Lower lobe of right lung (tissue), 2 donors: ENCODE measurements at regions not wholly inside any gene's neighbourhood (a gene's known extent, or its start where the extent isn't known, plus 50 kb on each side); places are given as distances from the start of the nearest gene placed in this dataset.

Source experiments
- ATAC-seq, 2 donors: fragments of 200-7000 bp; cut with Tn5 transposase; one replicate each; pipeline ENCODE4 v1.9.1; 2020 to 2022; ENCODE audit warnings: mild to moderate bottlenecking in 2 of 2, moderate library complexity in 2 of 2
- DNase-seq: peaks from one replicate; pipeline ENCODE4 v3.0.0-alpha.2; 2020
- H3K27ac ChIP-seq: fragments of 200-600 bp; one replicate; pipeline ENCODE4 v1.8.0; 2022
- H3K27me3 ChIP-seq: fragments of 200-600 bp; one replicate; pipeline ENCODE4 v1.8.0; 2022; ENCODE audit warnings: low read depth
- H3K36me3 ChIP-seq: fragments of 200-600 bp; one replicate; pipeline ENCODE4 v1.8.0; 2022; ENCODE audit warnings: mild to moderate bottlenecking
- H3K4me1 ChIP-seq: fragments of 200-600 bp; one replicate; pipeline ENCODE4 v1.8.0; 2022
- H3K4me3 ChIP-seq: fragments of 200-600 bp; one replicate; pipeline ENCODE4 v1.8.0; 2022; ENCODE audit warnings: mild to moderate bottlenecking
- H3K9me3 ChIP-seq: fragments of 200-600 bp; one replicate; pipeline ENCODE4 v1.8.0; 2022
- intact Hi-C: fragments of 100-400 bp; cut with DNase I; formaldehyde crosslinking; loops from one replicate; pipeline ENCODE4 v1.11.0; 2022
- TF ChIP-seq, protein P1 (sequence below): fragments of 200-600 bp; IDR thresholded peaks from one replicate; pipeline ENCODE4 v1.8.0; 2022; ENCODE audit warnings: antibody characterized with exemption, mild to moderate bottlenecking
- donor health status: DM: no; HTN: yes; CAD: no; lungs with severe emphysema.

DNA sequence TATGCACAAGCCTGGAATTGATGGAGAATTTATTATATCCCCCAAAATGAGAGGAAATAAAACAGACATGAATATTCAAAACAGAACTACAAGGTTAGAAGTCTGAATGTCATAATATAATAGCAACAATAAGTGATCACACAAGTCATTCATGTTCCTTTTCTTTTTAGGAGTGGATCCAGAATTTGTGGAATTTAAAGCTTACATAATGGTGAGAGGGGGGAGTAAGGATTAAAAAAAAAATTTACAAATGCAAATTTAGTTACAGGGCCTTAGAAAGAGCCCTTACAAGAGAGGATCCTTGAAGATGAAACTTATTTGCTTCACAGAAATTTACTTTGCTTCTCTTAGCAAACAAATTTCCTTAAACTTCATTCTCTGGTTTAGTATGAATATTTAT is 716.1 kb upstream of the CXADR start:
- no peaks in the 10 kb centered on the region for H3K27me3 ChIP-seq
- no peak overlapping the region for H3K27ac ChIP-seq
- H3K4me3 ChIP-seq: no peak overlapping the region
- TF ChIP-seq, protein P1, sequence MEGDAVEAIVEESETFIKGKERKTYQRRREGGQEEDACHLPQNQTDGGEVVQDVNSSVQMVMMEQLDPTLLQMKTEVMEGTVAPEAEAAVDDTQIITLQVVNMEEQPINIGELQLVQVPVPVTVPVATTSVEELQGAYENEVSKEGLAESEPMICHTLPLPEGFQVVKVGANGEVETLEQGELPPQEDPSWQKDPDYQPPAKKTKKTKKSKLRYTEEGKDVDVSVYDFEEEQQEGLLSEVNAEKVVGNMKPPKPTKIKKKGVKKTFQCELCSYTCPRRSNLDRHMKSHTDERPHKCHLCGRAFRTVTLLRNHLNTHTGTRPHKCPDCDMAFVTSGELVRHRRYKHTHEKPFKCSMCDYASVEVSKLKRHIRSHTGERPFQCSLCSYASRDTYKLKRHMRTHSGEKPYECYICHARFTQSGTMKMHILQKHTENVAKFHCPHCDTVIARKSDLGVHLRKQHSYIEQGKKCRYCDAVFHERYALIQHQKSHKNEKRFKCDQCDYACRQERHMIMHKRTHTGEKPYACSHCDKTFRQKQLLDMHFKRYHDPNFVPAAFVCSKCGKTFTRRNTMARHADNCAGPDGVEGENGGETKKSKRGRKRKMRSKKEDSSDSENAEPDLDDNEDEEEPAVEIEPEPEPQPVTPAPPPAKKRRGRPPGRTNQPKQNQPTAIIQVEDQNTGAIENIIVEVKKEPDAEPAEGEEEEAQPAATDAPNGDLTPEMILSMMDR: no peak
- no peak for DNase-seq
- no peaks in the 10 kb centered on the region for H3K4me1 ChIP-seq
- intact Hi-C loops: no loop called here
- no peaks in the 10 kb centered on the region for H3K36me3 ChIP-seq
- H3K9me3 ChIP-seq: no peaks in the 10 kb centered on the region
- no peak for ATAC-seq

DNA sequence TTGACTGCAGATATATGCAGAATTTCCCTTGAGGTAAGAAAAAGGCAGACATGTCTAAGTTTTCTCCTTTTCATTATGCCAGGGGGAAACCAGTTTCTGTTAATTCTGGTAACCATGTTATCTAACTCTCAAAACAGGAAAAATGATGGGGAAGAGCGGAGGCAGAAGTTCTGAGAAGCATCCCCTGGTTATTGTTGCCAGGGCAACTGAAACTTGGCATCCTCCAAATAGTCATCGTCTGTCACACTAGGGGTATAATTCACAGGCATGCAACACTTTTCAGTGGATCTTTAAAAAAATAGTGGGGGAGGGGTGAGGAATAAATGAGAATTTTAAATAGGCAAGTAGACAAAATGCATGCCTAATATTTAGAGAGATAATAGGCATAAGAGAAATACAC is 715.3 kb upstream of the CXADR start:
- TF ChIP-seq, protein P1: no peak
- intact Hi-C loops: no loop called here
- no peaks in the 10 kb centered on the region for H3K27me3 ChIP-seq
- no peaks in the 10 kb centered on the region for H3K4me1 ChIP-seq
- H3K27ac ChIP-seq: no peak overlapping the region
- no peak for DNase-seq
- H3K36me3 ChIP-seq: no peaks in the 10 kb centered on the region
- no peak overlapping the region for H3K4me3 ChIP-seq
- H3K9me3 ChIP-seq: no peaks in the 10 kb centered on the region
- no peak for ATAC-seq

DNA sequence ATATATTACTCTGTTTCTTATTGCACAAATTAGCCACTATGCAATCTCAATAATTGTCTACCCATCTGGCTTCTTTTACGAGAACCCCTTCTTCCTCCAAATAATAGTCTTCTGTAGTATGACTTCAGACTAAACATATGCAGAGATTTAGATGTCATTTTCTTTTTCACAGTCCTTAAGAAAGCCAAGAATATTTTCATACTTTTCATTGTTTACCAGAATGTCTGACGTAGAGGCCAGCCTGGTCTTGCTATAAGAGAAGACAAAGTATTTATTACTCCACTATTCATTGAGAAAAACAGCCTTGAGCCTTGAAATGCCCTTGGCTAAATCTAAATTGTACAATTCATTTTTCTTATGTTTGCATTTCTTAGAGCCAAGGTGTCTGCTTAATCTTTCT is 714.9 kb upstream of the CXADR start:
- ATAC-seq (no peak), DNase-seq (no peak)
- TF ChIP-seq, protein P1: no peak
- Histone ChIP-seq H3K4me1 (no peaks in the 10 kb centered on the region), H3K27ac (no peak overlapping the region), H3K9me3 (no peaks in the 10 kb centered on the region), H3K4me3 (no peak overlapping the region), H3K36me3 (no peaks in the 10 kb centered on the region), H3K27me3 (no peaks in the 10 kb centered on the region)
- intact Hi-C loops: no loop called here

DNA sequence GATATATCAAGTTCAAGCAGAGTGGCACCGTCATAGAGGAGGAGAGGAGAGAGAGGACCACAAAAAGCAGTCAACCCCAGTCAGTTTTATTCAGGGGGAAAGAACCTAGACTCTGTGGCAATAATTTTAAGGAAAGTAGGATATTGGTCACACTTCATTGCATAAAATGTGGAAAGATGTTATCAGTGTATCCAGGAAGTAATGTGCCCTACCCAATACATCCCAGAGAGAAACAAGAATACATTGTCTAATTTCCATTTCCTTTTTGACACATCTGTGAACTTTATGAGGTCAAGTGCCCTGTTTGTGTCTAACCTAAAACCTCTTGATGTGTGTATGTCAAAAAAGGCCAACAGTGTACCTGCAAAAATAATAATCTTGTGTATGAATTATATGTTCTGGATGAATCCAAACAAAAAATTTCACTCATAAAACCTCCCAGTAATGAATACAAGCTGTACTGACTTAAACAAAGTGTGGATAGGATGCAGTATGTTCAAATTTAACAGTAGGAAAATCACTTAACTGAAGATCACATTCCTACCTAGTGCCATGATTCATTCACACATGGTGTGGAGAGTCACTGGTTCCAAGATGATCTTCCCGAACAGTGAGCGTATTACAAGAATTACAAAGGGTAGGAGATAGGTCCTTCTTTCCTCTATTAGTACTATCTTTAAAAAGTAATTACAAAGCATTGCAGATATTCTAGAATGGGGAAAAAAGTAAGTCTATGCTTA is 712.1 kb upstream of the CXADR start:
- Histone ChIP-seq H3K9me3 (peaks cover 17% of the 10 kb centered on the region), H3K27ac (no peak overlapping the region), H3K4me1 (no peaks in the 10 kb centered on the region), H3K27me3 (no peaks in the 10 kb centered on the region), H3K36me3 (no peaks in the 10 kb centered on the region), H3K4me3 (no peak overlapping the region)
- DNase-seq (no peak), ATAC-seq (no peak)
- TF ChIP-seq, protein P1: no peak
- intact Hi-C loops: no loop called here

DNA sequence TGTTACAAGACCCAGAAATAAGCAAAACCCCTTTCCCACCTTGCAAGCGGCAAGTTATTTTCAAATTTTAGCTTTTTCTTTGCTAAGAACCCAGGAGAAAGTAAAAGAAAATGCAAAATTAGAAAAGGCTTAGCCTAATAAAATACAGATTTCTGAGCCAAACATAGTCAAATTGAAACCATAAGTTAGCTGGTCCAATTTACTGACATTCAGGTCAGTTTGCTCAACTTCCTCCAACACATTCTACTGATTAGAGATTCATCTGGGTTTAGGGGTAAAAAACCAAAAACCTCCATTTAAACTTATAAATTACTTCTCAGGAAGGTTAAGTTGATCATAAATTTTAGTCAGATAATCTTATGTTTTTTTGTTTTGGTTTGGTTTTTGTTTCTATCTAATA is 701.8 kb upstream of the CXADR start:
- H3K27me3 ChIP-seq: no peaks in the 10 kb centered on the region
- ATAC-seq (no peak), DNase-seq (no peak)
- no peaks in the 10 kb centered on the region for H3K9me3 ChIP-seq
- intact Hi-C loops: no loop called here
- no peaks in the 10 kb centered on the region for H3K36me3 ChIP-seq
- H3K4me1 ChIP-seq: no peaks in the 10 kb centered on the region
- TF ChIP-seq, protein P1: no peak
- H3K4me3 ChIP-seq: no peak overlapping the region
- H3K27ac ChIP-seq: no peak overlapping the region
